ENCODE measurements at regions not wholly inside any gene's neighbourhood (a gene's known extent, or its start where the extent isn't known, plus 50 kb on each side); places are given as distances from the start of the nearest gene placed in this dataset.

- DNase-seq (ENCODE audit: low read depth) = no peak
Measured at GRCh38 chr6:169082817-169083507, 170.7 kb downstream of the THBS2 start.

- no peak for DNase-seq (ENCODE audit: low read depth)
Measured at GRCh38 chr6:169082093-169082492, 171.6 kb downstream of the THBS2 start.

GRCh38 chr6:169081248-169081647 is 172.4 kb downstream of the THBS2 start:
- DNase-seq (ENCODE audit: low read depth) = no peak

DNA sequence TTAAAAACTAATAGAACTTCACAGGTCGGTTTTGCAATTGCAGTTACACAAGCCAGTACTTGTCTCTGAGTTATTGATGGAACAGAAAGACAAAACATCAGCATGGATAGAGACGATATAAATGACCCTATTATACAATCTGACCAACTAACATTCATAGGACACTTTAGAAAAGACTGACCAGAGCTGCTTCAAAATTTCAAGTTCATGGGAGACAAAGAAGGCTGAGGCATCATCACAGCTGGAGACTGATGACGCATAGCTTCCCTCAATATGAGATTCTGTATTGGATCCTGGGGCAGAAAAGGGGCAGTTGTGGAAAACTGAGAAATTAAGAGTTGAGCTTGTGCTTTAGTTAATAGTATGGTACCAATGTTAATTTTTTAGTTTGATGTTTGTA is 174.0 kb downstream of the THBS2 start:
- DNase-seq (ENCODE audit: low read depth) = no peak

DNA sequence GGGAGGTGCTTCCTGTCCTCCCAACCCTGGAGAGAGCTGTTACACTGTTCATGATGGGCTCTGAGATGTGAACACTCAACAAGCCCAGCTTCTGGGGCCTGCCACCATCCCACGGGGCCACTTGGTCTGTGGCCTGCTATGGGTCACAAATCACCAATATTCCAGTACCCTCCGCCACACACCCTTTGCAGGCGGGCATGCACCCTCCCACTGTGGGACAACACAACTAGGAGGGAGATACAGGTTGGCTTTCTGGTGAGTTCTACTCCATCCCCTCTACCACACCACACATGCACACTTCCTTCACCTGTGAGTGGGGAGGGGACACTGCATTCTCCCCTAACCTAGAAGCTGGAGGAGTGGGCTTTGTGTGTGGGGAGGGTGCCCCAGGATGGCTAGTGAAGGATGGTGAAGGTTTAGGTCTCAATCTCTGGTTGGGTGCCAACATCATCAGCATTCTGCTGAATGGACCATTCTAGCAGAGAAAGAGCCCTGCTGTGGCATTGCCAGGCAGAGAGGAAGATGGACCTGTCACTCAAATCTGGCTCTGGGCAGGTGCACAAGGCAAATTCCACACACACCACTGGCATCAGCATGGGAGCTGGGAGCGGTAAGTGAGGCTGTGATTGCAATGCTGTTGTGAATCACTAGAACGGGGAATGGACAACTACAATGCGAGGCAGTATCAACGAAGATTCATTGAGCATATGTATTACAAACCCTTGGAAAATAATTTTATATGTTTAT is 175.1 kb downstream of the THBS2 start:
- DNase-seq (ENCODE audit: low read depth) = no peak

- no peak for DNase-seq (ENCODE audit: low read depth)
Measured at GRCh38 chr6:169075915-169076654, 177.6 kb downstream of the THBS2 start.

DNA sequence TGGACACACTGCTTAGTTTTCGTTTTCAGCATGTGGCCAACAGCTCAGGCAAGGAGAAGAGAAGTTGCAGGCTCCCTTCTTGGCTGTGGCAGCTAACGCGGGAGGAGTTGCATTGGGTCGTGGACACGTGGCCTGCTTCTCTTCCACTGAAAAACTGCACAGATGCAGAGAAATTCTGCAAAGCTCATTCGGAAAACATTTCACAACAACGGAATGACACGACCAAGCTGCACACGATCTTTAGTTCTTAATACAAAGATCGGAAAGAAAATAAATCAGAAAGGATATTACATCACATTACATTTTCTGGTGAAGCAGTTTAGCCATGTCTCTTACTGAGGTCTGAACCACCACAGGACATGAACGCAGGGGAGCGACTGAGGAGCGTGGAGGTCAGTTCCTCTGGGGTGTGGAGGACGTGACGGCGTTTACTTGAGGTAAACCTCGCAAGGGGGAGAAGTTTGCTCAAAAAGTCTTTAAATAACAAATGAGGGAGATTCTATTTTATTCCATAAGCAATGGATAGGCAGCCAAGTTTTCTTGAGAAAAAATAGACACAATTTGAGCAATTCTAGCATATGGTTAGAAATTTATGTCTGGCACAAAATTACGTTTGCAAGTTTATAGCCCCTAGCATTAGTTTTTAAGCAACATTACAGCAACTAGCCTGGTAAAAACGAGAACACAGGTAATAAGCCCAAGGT is 178.3 kb downstream of the THBS2 start:
- DNase-seq (ENCODE audit: low read depth) = no peak

- DNase-seq (ENCODE audit: low read depth) = no peak
Measured at GRCh38 chr6:169074526-169074925, 179.1 kb downstream of the THBS2 start.

GRCh38 chr6:169073311-169073710 is 180.3 kb downstream of the THBS2 start:
- no peak for DNase-seq (ENCODE audit: low read depth)

- DNase-seq (ENCODE audit: low read depth) = no peak
Measured at GRCh38 chr6:169072127-169073042, 181.3 kb downstream of the THBS2 start.

GRCh38 chr6:169071394-169071793 is 182.3 kb downstream of the THBS2 start:
- no peak for DNase-seq (ENCODE audit: low read depth)

GRCh38 chr6:169070506-169071176 is 183.0 kb downstream of the THBS2 start:
- DNase-seq (ENCODE audit: low read depth) = no peak

- no peak for DNase-seq (ENCODE audit: low read depth)
Measured at GRCh38 chr6:169069356-169069755, 184.3 kb downstream of the THBS2 start.

- no peak for DNase-seq (ENCODE audit: low read depth)
Measured at GRCh38 chr6:169064194-169064593, 189.5 kb downstream of the THBS2 start.

GRCh38 chr6:169062272-169062671 is 191.4 kb downstream of the THBS2 start:
- DNase-seq (ENCODE audit: low read depth) = no peak

GRCh38 chr6:169058634-169059033 is 195.0 kb downstream of the THBS2 start:
- no peak for DNase-seq (ENCODE audit: low read depth)

- no peak for DNase-seq (ENCODE audit: low read depth)
Measured at GRCh38 chr6:169052462-169052861, 201.2 kb downstream of the THBS2 start.

DNA sequence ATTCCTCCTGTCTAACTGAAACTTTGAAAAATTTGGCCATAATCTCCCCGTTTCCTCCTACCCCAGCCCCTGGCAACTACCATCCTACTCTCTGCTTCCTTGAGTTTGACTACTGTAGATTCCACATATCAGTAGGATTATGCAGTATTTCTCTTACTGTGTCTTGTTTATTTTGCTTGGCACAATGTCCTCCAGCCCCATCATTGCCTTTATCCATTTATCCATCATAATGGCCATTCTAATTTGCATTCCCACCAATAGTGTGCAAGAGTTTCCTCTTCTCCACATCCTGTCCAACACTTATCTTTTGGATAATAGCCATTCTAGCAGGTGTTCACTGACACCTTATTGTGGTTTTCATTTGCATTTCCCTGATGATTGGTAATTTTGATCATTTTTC is 202.3 kb downstream of the THBS2 start:
- no peak for DNase-seq (ENCODE audit: low read depth)

DNA sequence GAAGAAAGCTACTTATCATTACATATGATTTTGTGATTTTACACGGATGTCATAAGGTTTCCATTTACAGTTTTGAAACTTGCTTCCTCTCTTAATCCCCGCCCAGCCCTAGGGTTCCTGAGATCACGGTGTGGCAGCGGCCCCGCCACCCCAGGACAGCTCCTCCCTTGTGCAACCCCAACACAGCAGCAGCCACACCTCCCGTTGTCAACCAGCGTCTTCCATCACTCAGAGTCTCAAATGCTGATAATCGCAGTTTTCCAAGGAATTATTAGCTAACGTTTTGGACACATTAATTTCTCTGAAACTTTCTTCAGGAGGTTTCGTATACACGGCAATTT is 204.8 kb downstream of the THBS2 start:
- no peak for DNase-seq (ENCODE audit: low read depth)

DNA sequence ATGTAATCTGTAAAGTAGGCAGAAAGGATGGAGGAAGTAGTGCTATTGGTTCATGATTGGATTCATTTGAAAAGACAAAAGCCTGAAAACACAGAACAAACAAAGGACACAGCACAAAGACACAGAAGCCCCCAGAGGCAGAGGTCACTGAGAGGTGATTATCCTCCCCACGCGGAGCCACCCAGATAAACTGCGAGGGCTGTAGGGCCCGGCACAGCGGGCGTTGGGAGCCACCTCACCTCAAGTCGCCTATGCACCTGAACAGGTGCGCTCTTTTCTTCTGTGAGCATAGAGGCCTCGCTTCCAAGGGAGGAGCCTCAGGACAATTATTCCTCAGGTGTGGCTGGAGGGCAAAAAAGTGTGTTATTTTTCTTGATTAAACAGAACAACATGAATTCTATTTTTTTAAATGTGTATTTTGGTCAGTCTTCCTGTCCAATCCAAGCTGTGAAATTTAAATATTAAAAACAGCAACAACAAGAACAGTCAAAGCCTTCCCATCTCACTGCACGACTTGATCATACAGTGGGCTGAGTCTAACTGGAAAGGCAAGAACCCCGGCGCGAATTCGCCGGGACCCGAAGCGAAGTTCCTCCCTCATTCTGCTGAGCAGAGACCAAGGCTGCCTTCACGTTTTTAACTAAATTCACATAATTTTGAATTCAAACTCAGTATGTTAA is 205.3 kb downstream of the THBS2 start:
- DNase-seq (ENCODE audit: low read depth) = no peak

All from T follicular helper cell (primary cell).